Heart left ventricle (tissue), 13 donors: ENCODE measurements at regions not wholly inside any gene's neighbourhood (a gene's known extent, or its start where the extent isn't known, plus 50 kb on each side); places are given as distances from the start of the nearest gene placed in this dataset.

Experiments
- POLR2A ChIP-seq, 2 donors: fragments of 450-650 bp; IDR thresholded peaks; one replicate each; pipeline ENCODE4 v1.6.1; 2017; ENCODE audit warnings: antibody characterized with exemption in 2 of 2, mild to moderate bottlenecking in 2 of 2, moderate library complexity in 2 of 2
- TF ChIP-seq, protein P1 (sequence below), 12 donors: fragments of 200-600 bp; sonication (generic) in 4 of 12; IDR thresholded peaks; one replicate each; pipeline versions ENCODE4 v1.5.0 to v1.8.0; 2018 to 2022; ENCODE audit warnings: antibody characterized with exemption in 12 of 12, mild to moderate bottlenecking in 5 of 12
- donor health status: ischemic (EF 13 %, LVEDD 7.1; RV severe dilation, severe dysfunction).
- donor health status: DM: no; HTN: yes; CAD: no.
- donor health status: DM: no; HTN: no; CAD: no.
- donor health status: ischemic (EF 25% LVEDD 6.9; RV normal size, moderate dysfunction).
- donor health status: ischemic (EF 25% LVEDD 5.7; RV mildly dilated, moderate dysfunction).
- donor health status: ischemic (EF 35%, LVEDD 5.7; RV mildly dilated, moderate dysfunction).
- donor health status: nonischemic (EF 11% LVEDD 7.7; RV severe dilation, severe dysfunction).
- donor health status: DM: yes; HTN: yes; CAD: no.
- donor health status: PGD.
- donor health status: ischemic (EF 29% LVEDD 5.4; RV normal size, mild dysfunction).
- donor health status: nonischemic (EF 23%, LVEDD 6.1; RV moderate dilation, normal function).

DNA sequence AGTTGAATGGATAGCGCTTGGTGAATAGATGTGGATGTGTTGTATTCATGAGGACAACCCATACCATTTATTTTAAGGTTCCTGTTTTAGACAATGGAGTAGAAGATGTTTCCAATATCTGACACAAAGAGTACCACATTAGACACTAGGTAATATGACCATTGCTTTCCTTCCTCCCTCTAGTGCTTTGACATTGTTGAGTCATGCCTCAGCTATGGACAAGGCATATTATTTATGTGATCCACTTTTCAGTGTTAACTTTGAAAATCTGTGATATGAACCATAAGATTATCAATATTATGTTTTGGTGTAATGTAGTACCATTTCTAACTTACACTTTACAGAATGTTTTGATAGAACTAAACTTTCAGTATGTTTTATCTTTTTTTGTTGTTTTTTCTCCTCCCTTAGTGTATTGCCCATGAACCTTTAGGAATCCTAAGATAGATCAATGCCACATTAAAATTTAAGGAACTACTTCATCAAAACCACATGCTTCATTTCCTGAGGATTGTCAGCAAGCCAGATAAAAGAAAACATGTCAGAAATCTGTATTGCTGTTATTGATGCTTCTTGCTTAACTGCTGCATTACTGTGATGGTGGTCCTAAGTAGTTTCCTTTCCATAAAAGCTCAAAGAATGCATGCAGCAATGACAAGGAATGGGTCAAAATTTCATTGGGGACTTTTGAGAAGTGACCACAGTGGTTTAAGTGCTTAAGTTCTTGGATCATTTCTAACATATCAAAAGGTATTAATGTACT lies 105.0 kb downstream of the PCDH7 start:
- TF ChIP-seq, protein P1, sequence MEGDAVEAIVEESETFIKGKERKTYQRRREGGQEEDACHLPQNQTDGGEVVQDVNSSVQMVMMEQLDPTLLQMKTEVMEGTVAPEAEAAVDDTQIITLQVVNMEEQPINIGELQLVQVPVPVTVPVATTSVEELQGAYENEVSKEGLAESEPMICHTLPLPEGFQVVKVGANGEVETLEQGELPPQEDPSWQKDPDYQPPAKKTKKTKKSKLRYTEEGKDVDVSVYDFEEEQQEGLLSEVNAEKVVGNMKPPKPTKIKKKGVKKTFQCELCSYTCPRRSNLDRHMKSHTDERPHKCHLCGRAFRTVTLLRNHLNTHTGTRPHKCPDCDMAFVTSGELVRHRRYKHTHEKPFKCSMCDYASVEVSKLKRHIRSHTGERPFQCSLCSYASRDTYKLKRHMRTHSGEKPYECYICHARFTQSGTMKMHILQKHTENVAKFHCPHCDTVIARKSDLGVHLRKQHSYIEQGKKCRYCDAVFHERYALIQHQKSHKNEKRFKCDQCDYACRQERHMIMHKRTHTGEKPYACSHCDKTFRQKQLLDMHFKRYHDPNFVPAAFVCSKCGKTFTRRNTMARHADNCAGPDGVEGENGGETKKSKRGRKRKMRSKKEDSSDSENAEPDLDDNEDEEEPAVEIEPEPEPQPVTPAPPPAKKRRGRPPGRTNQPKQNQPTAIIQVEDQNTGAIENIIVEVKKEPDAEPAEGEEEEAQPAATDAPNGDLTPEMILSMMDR (IDR thresholded peaks at IDR 0.05): no peak
- no peak for TF ChIP-seq POLR2A (IDR thresholded peaks at IDR 0.05)
